ENCODE measurements at regions not wholly inside any gene's neighbourhood (a gene's known extent, or its start where the extent isn't known, plus 50 kb on each side); places are given as distances from the start of the nearest gene placed in this dataset.
"Not testable (repeated sequence)": the region's sequence is repeated elsewhere in the genome, so short reads cannot be mapped to it uniquely, and the experiment has no call there.

GRCh38 chr2:7178996-7179395 lies 261.8 kb downstream of the RNF144A start:
- WGBS: 95% methylated on average over 17 of the region's 17 CpGs
- DNase-seq (ENCODE audit: extremely low spot score); H3K4me3 ChIP-seq (ENCODE audit: low read depth, low read length); H3K36me3 ChIP-seq (ENCODE audit: insufficient read depth); H3K4me1 ChIP-seq (ENCODE audit: insufficient read depth); H3K27ac ChIP-seq (ENCODE audit: low read depth): not testable (repeated sequence)

GRCh38 chr2:7180638-7181370 lies 263.6 kb downstream of the RNF144A start:
- Histone ChIP-seq H3K4me3 (ENCODE audit: low read depth, low read length) (no peak overlapping the region), H3K36me3 (ENCODE audit: insufficient read depth) (no peaks in the 10 kb centered on the region), H3K4me1 (ENCODE audit: insufficient read depth) (no peaks in the 10 kb centered on the region), H3K27ac (ENCODE audit: low read depth) (no peak overlapping the region)
- 69% methylated on average over 9 of the region's 9 CpGs for WGBS
- no peak for DNase-seq (ENCODE audit: extremely low spot score)

- WGBS: 88% methylated on average over 3 of the region's 3 CpGs
- no peak overlapping the region for H3K27ac ChIP-seq (ENCODE audit: low read depth)
- no peaks in the 10 kb centered on the region for H3K4me1 ChIP-seq (ENCODE audit: insufficient read depth)
- no peaks in the 10 kb centered on the region for H3K36me3 ChIP-seq (ENCODE audit: insufficient read depth)
- H3K4me3 ChIP-seq (ENCODE audit: low read depth, low read length): no peak overlapping the region
- no peak for DNase-seq (ENCODE audit: extremely low spot score)
Observed at GRCh38 chr2:7182525-7182924, 265.3 kb downstream of the RNF144A start.

GRCh38 chr2:7189106-7189505 lies 271.9 kb downstream of the RNF144A start:
- Histone ChIP-seq H3K27ac (ENCODE audit: low read depth) (no peak overlapping the region), H3K36me3 (ENCODE audit: insufficient read depth) (no peaks in the 10 kb centered on the region), H3K4me1 (ENCODE audit: insufficient read depth) (no peaks in the 10 kb centered on the region), H3K4me3 (ENCODE audit: low read depth, low read length) (no peak overlapping the region)
- DNase-seq (ENCODE audit: extremely low spot score): no peak
- WGBS: 73% methylated on average over 8 of the region's 8 CpGs

- H3K4me3 ChIP-seq (ENCODE audit: low read depth, low read length): no peak overlapping the region
- no peaks in the 10 kb centered on the region for H3K4me1 ChIP-seq (ENCODE audit: insufficient read depth)
- H3K27ac ChIP-seq (ENCODE audit: low read depth): no peak overlapping the region
- DNase-seq (ENCODE audit: extremely low spot score): no peak
- H3K36me3 ChIP-seq (ENCODE audit: insufficient read depth): no peaks in the 10 kb centered on the region
- WGBS: 73% methylated on average over 5 of the region's 5 CpGs
Observed at GRCh38 chr2:7190587-7191324, 273.5 kb downstream of the RNF144A start.

GRCh38 chr2:7191932-7192331 lies 274.7 kb downstream of the RNF144A start:
- WGBS: 20% methylated on average over 4 of the region's 4 CpGs
- no peaks in the 10 kb centered on the region for H3K36me3 ChIP-seq (ENCODE audit: insufficient read depth)
- H3K4me1 ChIP-seq (ENCODE audit: insufficient read depth): no peaks in the 10 kb centered on the region
- peak; percentile 26 for DNase-seq (ENCODE audit: extremely low spot score)
- H3K4me3 ChIP-seq (ENCODE audit: low read depth, low read length): no peak overlapping the region
- H3K27ac ChIP-seq (ENCODE audit: low read depth): no peak overlapping the region

- Histone ChIP-seq H3K4me1 (ENCODE audit: insufficient read depth) (no peaks in the 10 kb centered on the region), H3K27ac (ENCODE audit: low read depth) (no peak overlapping the region), H3K36me3 (ENCODE audit: insufficient read depth) (no peaks in the 10 kb centered on the region), H3K4me3 (ENCODE audit: low read depth, low read length) (no peak overlapping the region)
- no peak for DNase-seq (ENCODE audit: extremely low spot score)
Observed at GRCh38 chr2:7193457-7193856, 276.2 kb downstream of the RNF144A start.

GRCh38 chr2:7194950-7195349 lies 277.7 kb downstream of the RNF144A start:
- no peaks in the 10 kb centered on the region for H3K4me1 ChIP-seq (ENCODE audit: insufficient read depth)
- no peak for DNase-seq (ENCODE audit: extremely low spot score)
- 94% methylated on average over 2 of the region's 2 CpGs for WGBS
- H3K36me3 ChIP-seq (ENCODE audit: insufficient read depth): no peaks in the 10 kb centered on the region
- no peak overlapping the region for H3K4me3 ChIP-seq (ENCODE audit: low read depth, low read length)
- H3K27ac ChIP-seq (ENCODE audit: low read depth): no peak overlapping the region

- Histone ChIP-seq H3K4me3 (ENCODE audit: low read depth, low read length) (no peak overlapping the region), H3K4me1 (ENCODE audit: insufficient read depth) (no peaks in the 10 kb centered on the region), H3K27ac (ENCODE audit: low read depth) (no peak overlapping the region), H3K36me3 (ENCODE audit: insufficient read depth) (no peaks in the 10 kb centered on the region)
- no peak for DNase-seq (ENCODE audit: extremely low spot score)
- 84% methylated on average over 1 of the region's 1 CpG for whole genome bisulfite sequencing
Observed at GRCh38 chr2:7196883-7197282, 279.7 kb downstream of the RNF144A start.

- WGBS: 69% methylated on average over 6 of the region's 6 CpGs
- Histone ChIP-seq H3K4me3 (ENCODE audit: low read depth, low read length) (no peak overlapping the region), H3K4me1 (ENCODE audit: insufficient read depth) (no peaks in the 10 kb centered on the region), H3K36me3 (ENCODE audit: insufficient read depth) (no peaks in the 10 kb centered on the region), H3K27ac (ENCODE audit: low read depth) (no peak overlapping the region)
- DNase-seq (ENCODE audit: extremely low spot score): no peak
Observed at GRCh38 chr2:7201851-7202250, 284.6 kb downstream of the RNF144A start.

- no peak overlapping the region for H3K4me3 ChIP-seq (ENCODE audit: low read depth, low read length)
- no peaks in the 10 kb centered on the region for H3K4me1 ChIP-seq (ENCODE audit: insufficient read depth)
- WGBS: 2% methylated on average over 4 of the region's 4 CpGs
- DNase-seq (ENCODE audit: extremely low spot score): peak; percentile 46
- no peak overlapping the region for H3K27ac ChIP-seq (ENCODE audit: low read depth)
- no peaks in the 10 kb centered on the region for H3K36me3 ChIP-seq (ENCODE audit: insufficient read depth)
Observed at GRCh38 chr2:7203056-7203467, 285.9 kb downstream of the RNF144A start.

GRCh38 chr2:7205151-7205830 lies 288.1 kb downstream of the RNF144A start:
- Histone ChIP-seq H3K4me1 (ENCODE audit: insufficient read depth) (no peaks in the 10 kb centered on the region), H3K36me3 (ENCODE audit: insufficient read depth) (no peaks in the 10 kb centered on the region), H3K4me3 (ENCODE audit: low read depth, low read length) (no peak overlapping the region), H3K27ac (ENCODE audit: low read depth) (no peak overlapping the region)
- WGBS: 92% methylated on average over 9 of the region's 9 CpGs
- no peak for DNase-seq (ENCODE audit: extremely low spot score)

GRCh38 chr2:7206111-7206810 lies 289.0 kb downstream of the RNF144A start:
- DNase-seq (ENCODE audit: extremely low spot score): no peak

More at GRCh38 chr2:7206111-7206810, 289.0 kb downstream of the RNF144A start:
- WGBS: 89% methylated on average over 10 of the region's 10 CpGs
- no peak overlapping the region for H3K4me3 ChIP-seq (ENCODE audit: low read depth, low read length)
- no peak overlapping the region for H3K27ac ChIP-seq (ENCODE audit: low read depth)
- no peaks in the 10 kb centered on the region for H3K36me3 ChIP-seq (ENCODE audit: insufficient read depth)
- H3K4me1 ChIP-seq (ENCODE audit: insufficient read depth): no peaks in the 10 kb centered on the region
